Suppressor macrophage treated with lipopolysaccharide for 1 hour (primary cell): ENCODE measurements at regions not wholly inside any gene's neighbourhood (a gene's known extent, or its start where the extent isn't known, plus 50 kb on each side); places are given as distances from the start of the nearest gene placed in this dataset.

Source experiments
- DNase-seq, 3 donors: peaks; one replicate each; pipeline ENCODE4 v3.0.0-alpha.2; 2020 to 2022

DNA sequence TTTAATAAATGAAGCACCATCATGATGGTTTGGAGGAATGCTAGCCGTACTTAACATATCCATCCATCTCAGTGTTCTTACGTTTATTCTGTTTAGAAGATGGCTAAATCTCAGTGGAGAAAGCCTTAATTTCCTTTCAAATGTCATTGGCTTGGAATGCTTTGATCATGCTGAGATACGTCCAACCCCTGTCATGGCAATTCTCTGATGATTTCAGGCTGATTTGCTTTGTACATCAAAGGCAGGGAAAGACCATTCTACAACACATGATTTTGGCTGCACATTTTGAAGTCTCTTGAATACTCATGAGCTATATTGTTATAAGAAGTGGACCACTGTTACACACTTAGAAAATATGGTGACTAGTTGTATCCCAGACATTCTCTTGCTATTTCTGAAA lies 1048.4 kb downstream of the MAT2B start:
- DNase-seq, result no peak

DNA sequence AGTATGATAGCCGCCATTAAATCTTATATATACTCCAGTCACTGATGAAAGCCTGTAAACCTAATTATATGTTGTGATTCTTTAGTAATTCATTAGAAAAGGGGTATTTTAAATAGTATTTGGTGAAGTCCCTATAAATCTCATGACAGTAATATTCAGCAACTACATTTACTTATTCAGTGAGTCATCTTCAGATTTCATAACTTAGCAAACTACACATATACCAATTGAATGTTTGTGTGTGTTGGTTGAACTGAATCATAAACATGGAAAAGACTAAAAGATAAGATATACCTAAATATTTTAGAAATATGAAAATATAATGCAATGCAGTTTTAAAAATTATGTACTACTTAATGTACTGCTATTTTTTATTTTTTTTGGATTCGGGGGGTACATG lies 1050.4 kb downstream of the MAT2B start:
- no peak for DNase-seq

- DNase-seq, result no peak
These were observed 1054.8 kb downstream of the MAT2B start for GRCh38 chr5:164560216-164560615.

GRCh38 chr5:164561933-164562872 lies 1056.8 kb downstream of the MAT2B start:
- no peak for DNase-seq

DNA sequence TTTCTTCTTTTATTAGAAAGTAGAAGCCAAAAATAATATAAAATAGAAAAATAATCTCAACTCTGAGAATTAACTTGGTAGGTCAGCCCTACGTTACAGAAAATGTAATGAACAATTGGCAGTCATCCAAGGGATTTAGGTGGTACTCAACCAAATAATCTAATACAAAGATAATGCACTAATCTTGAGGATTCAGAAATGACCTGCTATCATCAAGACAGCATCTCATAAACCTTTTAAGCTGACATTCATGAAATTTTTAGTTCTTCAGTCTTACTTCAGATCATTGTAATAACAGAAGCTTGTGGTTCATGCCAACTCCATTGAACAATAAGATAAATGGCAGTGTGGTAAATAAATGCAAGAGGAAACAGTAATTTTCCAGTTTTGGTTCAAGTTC lies 1058.0 kb downstream of the MAT2B start:
- no peak for DNase-seq

- no peak for DNase-seq
These were observed 1068.0 kb downstream of the MAT2B start for GRCh38 chr5:164573397-164573796.

GRCh38 chr5:164577201-164577600 lies 1071.8 kb downstream of the MAT2B start:
- no peak for DNase-seq

GRCh38 chr5:164577742-164578141 lies 1072.3 kb downstream of the MAT2B start:
- DNase-seq, result no peak

DNA sequence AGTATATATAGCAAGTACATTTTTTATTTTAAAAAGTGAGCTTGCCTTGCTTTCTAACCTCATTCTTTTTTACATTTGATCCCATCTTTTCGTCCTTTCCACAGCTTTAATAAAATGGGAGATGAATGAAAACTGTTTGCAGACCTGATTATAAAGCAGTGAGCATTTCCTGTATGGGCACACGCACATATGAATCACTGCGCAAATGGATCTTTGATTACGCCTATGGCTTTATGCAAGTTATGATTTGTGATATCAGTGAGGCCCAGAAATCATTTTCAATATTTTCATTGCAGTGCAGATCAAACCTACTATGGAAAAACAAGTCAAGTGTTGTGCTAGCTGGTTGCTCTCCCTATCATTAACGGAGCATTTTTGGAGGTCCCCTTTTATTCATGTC lies 1073.0 kb downstream of the MAT2B start:
- no peak for DNase-seq

DNA sequence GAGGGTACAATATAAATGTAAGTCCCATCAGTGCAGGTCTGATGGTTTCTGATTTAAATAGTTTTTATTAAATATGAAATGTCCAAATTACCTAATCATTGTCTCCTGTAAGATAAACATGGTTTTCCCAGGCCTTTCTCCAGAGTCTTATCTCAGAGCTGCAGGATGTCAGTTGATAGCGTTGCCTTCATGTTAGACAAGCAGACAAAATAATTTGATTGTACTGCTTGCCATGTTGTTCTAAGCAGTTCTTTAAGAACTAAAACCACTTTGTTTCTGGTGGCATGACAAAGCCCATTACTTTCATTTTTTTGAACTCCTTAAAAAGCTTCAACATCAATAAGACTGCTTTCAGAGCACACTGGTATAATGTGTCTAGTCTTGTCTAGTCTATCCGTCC lies 1073.5 kb downstream of the MAT2B start:
- no peak for DNase-seq

DNA sequence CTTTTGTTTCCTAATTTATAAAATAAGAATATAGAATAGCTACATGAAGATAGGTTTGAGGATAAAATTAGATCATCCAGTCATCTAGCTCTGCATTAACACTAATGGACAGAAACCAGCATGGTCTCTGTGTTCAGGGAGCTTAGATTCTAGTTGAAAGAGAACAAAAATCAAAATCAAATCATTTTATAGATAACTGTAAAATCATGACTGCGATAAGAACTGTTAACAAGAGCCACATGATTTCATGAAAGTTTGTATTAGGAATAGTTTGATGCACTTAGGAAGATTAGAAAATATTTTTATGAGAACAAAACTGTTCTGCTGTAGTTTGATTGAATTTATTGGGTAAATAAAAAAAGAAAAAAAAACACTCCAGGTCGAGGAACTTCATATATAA lies 1074.7 kb downstream of the MAT2B start:
- DNase-seq, result no peak

DNA sequence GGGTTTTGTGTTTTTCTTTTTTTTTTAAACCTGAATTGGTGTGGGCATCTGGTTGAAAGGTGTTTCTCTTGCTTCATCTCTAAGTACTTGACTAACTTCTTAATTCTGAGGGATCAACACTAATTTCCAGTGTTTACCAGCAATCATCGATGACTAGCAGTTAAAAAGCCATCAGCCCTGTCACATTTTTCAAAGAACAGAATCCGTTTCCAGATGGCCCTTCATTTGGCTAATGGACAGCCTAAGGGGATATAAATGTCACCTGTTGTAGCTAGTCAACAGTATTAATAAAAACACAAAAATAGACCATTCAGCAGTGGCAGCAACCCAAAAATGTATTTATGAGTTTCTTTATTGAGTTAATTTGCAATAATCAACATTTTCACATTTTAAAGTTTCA lies 1076.5 kb downstream of the MAT2B start:
- DNase-seq, result no peak

DNA sequence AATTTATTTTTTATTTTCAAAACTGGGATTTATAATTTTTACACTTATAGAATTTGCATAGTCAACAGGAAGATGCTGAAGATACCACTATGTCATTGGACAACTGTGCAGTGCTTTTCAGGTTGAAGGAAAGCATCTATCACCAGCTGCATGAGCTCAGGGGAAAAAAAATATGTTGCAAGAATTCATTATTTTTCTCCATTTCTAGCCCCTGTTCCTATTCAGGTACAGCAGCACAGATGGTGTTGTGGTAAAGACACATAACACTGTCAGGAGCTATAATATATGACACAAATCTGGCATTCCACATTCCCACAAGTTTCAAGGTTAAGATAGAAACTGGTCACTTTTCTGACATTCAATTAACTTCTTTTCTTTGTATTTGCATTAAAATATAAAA lies 1088.6 kb downstream of the MAT2B start:
- no peak for DNase-seq

DNA sequence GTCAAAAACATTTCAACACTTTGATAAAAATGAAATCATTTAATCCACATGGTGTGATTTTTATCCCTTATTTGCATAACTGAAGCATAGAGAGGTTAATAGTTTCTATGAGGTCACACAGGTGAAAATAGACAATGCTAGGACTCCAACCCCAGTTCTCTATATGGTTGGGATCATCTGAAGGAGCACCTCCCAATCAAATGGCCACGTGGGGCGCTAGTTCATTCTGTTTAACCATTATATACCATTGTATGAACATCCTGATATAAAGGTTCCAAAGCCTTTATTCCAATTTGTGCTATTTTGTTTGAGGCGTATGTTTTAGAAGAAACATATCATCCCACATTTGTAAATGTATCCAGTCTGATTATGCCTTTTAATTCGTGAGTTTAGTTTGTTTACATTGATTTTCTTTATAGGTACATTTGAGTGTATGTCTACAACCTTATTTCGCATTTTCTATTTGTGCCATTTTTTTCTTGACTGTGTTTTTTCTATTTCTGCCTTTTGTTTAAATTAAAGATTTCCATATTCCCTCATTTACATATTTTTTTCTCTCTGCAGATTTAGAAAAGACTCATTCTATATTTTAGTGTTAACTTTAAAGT lies 1092.0 kb downstream of the MAT2B start:
- peak; percentile 27 to 31 (median 28) for DNase-seq

DNA sequence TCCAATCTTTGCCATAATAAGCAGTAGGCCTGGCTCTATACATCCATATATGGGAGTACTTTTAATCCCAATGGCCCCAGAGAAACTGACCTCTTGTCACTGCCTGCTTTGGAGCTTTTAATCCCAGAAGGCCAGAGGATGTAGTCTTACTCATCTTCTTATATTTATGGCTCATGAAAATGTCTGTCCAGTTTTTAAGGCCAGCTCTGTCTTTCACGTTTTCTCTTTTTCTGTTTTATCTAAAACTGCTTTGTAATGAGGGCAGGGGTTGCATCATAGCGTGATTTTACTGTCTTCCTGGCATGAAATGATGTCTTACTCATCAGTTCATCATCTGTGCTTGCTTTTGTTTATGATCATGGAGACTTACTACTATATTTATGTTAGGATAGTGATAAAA lies 1094.9 kb downstream of the MAT2B start:
- no peak for DNase-seq

- DNase-seq, result no peak
These were observed 1095.6 kb downstream of the MAT2B start for GRCh38 chr5:164600929-164601535.

DNA sequence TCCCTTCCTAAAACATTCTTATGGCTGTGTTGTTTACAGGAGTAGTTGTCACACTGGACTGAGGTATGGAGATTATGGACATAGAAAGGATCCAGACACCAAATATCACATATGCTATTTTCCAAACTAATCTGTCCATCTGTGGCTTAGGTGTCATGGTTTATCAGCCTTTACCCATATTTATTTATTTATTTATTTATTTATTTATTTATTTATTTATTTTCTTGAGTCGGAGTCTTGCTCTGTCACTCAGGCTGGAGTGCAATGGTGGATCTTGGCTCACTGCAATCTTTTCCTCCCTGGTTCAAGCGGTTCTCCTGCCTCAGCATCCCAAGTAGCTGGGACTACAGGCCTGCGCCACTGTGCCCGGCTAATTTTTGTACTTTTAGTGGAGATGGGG lies 1103.1 kb downstream of the MAT2B start:
- no peak for DNase-seq

DNA sequence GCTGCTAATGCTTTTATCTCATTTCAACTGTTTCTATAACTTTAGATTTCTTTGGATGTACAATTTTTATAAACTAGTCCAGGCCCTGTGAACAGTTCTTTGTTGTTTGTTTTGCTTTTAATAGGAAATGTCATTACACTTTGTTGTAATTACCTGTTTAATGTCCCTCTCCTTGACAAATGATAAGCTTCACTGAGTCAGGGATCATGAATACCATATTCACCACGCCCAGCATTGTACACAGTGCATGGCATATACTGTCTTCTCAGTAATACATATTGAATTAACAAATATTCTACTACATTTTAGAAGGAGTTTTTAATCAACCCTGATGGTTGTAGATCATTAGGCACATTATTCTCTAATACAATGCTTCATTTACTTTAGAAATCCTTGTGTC lies 1105.0 kb downstream of the MAT2B start:
- no peak for DNase-seq

GRCh38 chr5:164614707-164615106 lies 1109.3 kb downstream of the MAT2B start:
- DNase-seq, result no peak

DNA sequence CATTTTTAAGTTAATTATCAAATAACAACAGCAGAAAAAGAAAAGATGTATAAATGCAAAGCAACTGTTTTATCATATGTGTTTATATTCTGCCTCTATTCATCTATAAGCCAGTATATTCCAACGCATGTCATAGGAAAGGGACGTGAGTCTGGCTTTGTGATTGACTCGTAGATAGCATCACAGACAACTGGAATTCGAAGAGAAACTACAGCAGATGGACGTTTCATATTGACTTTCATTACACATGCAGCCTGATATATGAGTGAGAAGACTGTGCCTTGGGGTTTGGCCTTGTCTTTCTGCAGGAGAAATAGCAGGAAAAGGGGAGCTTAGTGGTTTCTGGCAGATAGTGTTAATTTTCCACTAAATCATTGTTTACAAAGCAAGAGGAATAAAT lies 1111.9 kb downstream of the MAT2B start:
- DNase-seq, result no peak

DNA sequence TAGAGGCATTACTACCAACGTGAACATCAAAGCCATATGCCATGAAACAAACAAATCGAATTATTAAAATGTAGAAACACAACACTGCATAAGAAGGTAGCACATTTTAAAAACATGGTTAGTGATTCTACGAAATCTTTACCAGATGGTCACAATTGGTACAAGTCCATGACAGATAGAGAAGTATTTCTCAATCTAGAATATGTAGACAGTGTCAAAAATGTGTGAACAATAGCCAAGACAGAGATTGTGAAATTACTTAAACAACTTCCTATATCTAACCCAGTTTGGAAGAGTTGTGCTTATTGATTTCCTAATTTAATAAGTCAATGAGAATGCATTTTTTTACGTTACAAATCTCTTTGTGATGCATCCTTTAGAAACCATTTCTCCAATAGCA lies 1121.6 kb downstream of the MAT2B start:
- DNase-seq, result peak in 2 of 3 donors; percentile 23 to 32

DNA sequence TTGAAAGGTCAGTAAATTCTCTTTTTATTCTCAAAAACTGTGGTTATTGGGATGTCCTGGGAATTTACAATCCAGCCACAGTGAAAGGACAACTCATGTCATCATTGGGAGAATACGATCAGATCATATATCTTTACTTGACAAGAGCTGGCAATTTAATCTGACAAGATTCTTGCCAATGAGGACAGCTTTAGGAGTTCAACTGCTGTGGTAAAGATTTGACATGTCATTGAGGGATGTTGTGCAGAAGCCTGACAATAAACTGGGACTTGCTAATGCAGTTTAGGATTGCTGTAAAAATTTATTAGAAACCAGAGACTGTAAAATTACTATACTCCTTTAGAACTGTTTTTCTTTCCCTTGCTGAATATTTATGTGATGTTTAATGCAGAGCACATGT lies 1131.0 kb downstream of the MAT2B start:
- DNase-seq, result no peak

DNA sequence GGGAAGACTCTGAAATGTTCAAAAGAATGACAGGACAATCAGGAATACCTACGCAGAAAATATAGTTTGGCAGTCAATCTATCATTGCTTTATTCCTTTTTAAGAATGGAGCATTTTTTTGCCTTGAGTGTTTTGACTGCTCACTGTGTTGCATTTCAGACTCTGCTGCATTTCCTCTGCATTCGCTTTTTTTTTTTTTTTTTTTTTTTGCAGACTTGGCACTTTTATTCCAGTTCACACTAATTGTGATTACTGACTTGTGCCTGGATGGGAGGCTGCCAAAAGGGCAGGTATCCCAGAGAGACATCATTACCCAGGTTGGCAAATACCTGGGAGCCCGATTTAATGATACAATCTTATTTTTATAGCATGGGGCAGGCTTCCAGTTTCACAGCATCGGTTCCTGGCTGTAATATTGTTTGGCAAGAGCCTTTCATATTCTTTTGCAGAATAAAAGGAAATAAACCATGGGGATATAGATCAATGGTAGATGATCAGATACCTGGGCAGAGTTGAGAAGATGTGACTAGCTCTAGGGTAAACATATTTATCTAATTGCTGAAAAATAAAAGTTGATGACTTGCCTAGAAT lies 1132.6 kb downstream of the MAT2B start:
- no peak for DNase-seq

GRCh38 chr5:164649266-164649665 lies 1143.8 kb downstream of the MAT2B start:
- no peak for DNase-seq
